ENCODE measurements at regions not wholly inside any gene's neighbourhood (a gene's known extent, or its start where the extent isn't known, plus 50 kb on each side); places are given as distances from the start of the nearest gene placed in this dataset.

GRCh38 chr1:60283690-60284089, 210.1 kb upstream of the C1orf87 start:
- DNase-seq (ENCODE audit: low spot score) (no peak), ATAC-seq (ENCODE audit: low FRiP score) (no peak)
- TF ChIP-seq CTCF (IDR thresholded peaks at IDR 0.05): no peak

- DNase-seq (ENCODE audit: low spot score) (peak; percentile 24), ATAC-seq (ENCODE audit: low FRiP score) (peak; percentile 83)
- TF ChIP-seq CTCF (IDR thresholded peaks at IDR 0.05): peak in 1 of 3 donors; percentile 38
These were observed 207.9 kb upstream of the C1orf87 start for GRCh38 chr1:60281360-60281932.

GRCh38 chr1:60280819-60281218, 207.2 kb upstream of the C1orf87 start:
- no peak for DNase-seq (ENCODE audit: low spot score)
- ATAC-seq (ENCODE audit: low FRiP score): peak; percentile 19
- TF ChIP-seq CTCF (IDR thresholded peaks at IDR 0.05): no peak

GRCh38 chr1:60280256-60280655, 206.7 kb upstream of the C1orf87 start:
- no peak for TF ChIP-seq CTCF (IDR thresholded peaks at IDR 0.05)
- ATAC-seq (ENCODE audit: low FRiP score) (no peak), DNase-seq (ENCODE audit: low spot score) (no peak)

GRCh38 chr1:60279798-60280197, 206.2 kb upstream of the C1orf87 start:
- DNase-seq (ENCODE audit: low spot score) (no peak), ATAC-seq (ENCODE audit: low FRiP score) (no peak)
- TF ChIP-seq CTCF (IDR thresholded peaks at IDR 0.05): no peak

- DNase-seq (ENCODE audit: low spot score) (no peak), ATAC-seq (ENCODE audit: low FRiP score) (no peak)
- TF ChIP-seq CTCF (IDR thresholded peaks at IDR 0.05): no peak
These were observed 203.7 kb upstream of the C1orf87 start for GRCh38 chr1:60277269-60277668.

GRCh38 chr1:60274422-60275290, 201.1 kb upstream of the C1orf87 start:
- TF ChIP-seq CTCF (IDR thresholded peaks at IDR 0.05): no peak
- no peak for DNase-seq (ENCODE audit: low spot score)
- ATAC-seq (ENCODE audit: low FRiP score): no peak
